Kidney capillary endothelial cell (primary cell): ENCODE measurements at regions not wholly inside any gene's neighbourhood (a gene's known extent, or its start where the extent isn't known, plus 50 kb on each side); places are given as distances from the start of the nearest gene placed in this dataset.
"Not testable (repeated sequence)": the region's sequence is repeated elsewhere in the genome, so short reads cannot be mapped to it uniquely, and the experiment has no call there.

Experiments used
- DNase-seq: peaks from one replicate; pipeline ENCODE4 v3.0.0-alpha.2; 2018; ENCODE audit warnings: low spot score

DNA sequence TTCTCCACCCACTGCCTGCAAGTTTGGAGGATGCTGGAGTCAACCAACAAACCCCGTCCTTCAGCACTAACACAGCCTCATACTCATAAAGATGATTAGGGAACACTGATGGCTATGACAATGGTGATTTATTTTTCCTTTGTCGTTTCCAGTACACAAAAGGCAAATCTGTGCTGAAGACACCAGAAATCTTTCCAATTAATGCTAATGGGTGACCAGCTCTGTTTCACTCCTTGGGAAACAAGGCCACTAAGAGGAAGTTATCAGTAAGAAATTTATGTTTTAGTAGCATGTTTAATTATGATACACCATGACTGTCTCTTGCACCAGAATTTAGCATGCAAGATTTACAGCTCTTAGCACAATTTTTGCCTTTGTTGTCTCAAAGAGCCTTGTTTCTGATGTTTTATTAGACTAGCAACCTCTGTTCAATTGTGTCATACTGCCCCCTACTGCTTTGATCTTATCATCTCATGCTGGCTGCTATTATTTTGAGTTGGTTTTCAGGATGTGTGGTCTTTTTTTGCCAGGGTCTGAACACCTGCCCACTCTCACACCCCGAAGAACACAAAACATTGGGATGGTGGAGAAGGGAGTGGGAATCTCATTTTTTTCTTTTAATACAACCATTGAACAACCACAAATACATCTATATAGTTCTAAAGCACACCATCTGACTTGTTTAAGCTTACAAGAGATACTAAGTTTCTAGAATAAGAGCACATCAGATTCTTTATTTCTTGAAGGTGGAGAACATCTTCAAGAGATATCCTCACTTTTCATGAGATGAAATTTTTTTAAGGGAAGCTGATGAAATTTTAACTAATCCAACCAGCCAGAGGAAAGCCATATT is 160.9 kb downstream of the SPTSSA start:
- DNase-seq: peak; percentile 62

- no peak for DNase-seq
These were observed 161.7 kb downstream of the SPTSSA start for GRCh38 chr14:34300330-34300729.

- DNase-seq: no peak
These were observed 162.7 kb downstream of the SPTSSA start for GRCh38 chr14:34299360-34299759.

DNA sequence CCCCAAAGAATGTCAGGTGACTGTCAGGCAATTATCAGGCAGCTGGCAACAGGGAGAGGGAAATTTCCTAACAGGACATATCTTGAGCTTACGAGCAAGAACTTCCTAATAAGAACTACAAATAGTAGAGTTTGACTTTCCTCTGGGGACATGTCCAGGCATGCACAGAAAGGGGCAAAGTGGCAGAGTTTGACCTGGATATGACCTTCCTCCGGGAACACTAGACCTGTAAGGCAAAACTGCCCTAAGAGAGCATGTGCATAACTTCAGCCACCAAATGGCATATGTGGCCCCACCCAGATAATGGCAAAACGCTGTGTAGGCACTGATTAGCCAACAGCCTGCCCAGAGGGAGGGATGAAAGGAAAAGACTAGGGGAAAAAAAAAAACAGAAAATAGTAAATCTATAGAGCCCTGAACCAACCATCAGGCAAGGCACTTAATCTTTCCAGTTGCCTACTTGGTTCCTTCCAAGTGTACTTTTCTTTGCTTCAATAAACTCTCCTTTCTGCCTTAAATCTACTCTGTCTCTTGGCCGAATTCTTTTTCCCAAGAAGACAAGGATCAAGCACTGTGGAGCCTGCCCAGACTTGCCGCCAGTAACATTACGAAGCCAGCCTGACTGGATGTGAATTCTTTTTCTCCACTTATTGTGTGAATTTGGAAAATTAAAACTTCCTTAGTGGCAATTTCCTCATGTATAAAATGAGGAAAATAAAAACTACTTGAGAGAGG is 164.1 kb downstream of the SPTSSA start:
- DNase-seq: no peak

GRCh38 chr14:34283590-34283989 is 178.4 kb downstream of the SPTSSA start:
- DNase-seq: no peak

DNA sequence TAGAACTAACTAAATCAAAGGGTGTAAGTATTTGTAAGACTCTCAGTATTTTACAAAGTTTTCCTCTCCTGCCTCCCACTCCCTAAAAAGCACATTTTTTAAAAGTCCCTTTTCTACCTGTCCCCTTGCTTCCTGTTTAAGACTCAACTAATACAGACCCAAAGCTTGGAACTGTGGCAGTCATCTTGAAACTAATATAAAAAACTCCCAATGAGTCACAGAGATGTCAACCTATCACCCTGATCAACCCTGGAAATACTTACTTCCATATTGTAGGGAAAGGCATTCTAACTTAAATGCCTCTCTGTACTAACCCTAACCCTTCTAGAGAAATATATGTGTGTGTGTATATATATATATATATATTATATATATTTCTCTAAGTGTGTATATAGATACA is 184.8 kb downstream of the SPTSSA start:
- no peak for DNase-seq

DNA sequence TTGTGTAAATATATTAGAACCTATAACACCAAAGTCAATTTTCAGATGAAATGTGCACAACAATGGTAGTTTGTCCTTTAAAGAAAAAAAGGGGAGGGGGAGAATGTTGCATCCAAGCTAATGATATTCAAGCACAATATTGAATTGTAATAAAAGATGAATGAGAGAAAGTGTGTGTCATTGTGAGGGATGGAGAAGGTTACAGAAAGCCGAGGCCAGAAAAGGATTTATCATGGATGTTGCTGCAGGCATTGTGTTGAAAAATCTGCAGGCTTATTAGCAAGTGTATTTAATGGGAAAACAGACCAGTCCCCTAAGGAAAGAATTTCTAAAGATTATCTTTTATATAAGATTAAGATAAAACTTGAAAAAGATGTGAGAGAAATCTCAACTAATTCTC is 186.5 kb downstream of the SPTSSA start:
- DNase-seq: no peak

DNA sequence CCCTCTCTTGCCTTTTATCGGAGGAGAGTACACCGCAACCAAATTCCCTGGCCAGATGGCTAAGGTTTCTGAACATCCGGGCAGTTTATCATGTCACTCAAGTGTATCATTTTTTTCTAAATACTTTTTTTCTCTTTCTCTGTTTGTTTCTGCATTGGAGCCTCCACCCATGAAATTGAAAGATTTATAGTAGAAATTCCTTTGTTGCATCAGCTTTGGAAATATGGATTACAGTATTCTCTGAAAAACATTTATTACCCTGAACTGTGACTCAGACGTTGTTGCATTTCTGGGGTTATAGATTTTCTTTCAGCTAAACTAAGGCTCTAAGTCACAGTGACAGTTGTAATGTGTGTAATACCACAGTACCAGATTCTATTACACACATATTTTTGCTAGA is 187.0 kb downstream of the SPTSSA start:
- no peak for DNase-seq

DNA sequence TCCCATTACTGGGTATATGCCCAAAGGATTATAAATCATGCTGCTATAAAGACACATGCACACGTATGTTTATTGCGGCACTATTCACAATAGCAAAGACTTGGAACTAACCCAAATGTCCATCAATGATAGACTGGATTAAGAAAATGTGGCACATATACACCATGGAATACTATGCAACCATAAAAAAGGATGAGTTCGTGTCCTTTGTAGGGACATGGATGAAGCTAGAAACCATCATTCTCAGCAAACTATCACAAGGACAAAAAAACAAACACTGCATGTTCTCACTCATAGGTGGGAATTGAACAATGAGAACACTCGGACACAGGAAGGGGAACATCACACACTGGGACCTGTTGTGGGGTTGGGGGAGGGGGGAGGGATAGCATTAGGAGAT is 188.3 kb downstream of the SPTSSA start:
- not testable (repeated sequence) for DNase-seq

GRCh38 chr14:34270361-34270760 is 191.7 kb downstream of the SPTSSA start:
- no peak for DNase-seq

- no peak for DNase-seq
These were observed 195.7 kb downstream of the SPTSSA start for GRCh38 chr14:34266344-34266743.

DNA sequence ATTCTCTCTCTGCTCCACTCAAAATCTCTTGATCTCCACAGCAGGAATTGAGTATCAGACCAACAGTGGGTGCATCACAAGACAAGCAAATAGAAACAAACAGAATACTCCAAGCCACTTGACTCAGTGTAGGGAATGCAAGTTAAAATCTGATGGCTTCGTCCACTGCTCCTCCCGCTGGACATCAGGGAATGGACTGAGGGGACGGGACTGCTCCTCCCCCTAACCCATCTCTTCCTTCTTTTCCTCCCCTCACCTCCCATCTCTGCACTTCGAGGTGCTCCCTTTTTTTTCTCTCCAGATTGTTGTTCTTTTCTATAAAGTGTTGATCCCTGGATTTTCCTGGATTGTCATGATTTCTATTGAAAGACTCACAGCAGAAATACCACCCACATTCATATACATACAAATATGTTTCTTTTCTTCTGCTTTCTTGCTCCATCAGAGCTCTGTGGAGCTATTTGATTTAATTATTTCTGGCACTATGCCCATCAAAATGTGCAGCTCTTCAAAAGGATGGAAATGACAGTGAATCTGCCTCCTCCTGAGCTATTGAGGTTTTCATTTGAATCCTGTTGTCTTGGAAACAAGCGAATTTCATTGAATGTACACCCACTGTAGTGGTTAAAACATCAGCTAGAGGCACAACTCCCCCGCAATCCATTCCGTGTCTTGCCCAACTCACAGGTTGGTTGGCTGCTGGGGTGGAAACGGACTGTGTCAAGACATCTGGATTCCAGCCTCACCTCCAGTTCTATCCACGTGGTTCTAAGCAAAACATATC is 199.7 kb downstream of the SPTSSA start:
- DNase-seq: no peak

DNA sequence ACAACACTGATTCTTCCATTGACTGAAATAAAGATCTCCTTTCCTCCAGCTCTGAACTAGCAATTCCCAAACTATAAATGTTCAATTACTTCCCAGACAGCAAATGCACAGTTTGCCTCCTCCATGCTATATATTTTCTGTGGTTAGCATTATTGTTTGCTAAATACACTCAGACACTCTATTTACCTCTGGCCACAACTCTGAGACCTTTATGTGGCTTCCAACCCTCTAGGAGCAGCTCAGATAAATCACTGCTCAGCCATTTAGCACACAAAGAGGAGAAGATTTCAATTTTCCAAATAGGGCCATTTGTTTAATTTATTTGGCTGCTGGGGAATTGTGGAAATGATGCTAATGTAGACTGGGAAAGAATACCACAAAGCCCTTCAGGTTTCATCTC is 202.0 kb downstream of the SPTSSA start:
- DNase-seq: no peak

- DNase-seq: no peak
These were observed 203.7 kb downstream of the SPTSSA start for GRCh38 chr14:34258318-34258717.

DNA sequence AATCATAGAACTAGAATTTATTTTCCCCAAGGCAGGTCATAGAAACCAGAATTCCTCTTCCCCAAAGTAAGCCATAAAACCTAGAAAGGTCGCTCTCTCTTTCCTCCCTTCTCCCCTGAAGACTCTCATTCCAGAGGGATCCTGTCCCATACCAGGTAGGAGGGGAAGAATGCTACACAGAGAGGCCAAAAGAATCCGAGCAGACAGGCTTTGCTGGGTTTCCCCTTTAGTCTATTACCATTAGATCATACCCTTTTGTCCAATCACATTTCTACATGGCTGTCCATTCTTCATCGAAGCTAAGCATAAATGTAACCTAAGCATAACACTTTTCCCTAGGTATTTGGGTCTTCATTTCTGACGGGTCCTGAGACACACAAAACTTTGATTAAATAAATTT is 204.5 kb downstream of the SPTSSA start:
- no peak for DNase-seq

DNA sequence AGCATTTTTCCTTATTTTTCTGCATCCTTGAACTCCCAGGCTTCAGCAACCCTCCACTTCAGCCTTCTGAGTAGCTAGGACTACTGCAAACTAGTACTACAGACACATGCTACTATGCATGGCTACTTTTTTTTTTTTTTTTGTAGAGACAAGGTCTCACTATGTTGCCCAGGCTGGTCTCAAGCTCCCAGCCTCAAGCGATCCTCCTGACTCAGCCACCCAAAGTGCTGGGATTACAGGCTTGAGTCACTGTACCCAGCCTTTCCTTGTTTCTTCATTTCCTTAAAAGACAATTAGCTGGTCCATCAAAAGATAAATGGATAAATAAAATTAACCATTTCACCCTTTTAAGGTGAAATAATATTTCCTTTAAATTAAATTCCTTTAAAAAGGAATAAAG is 205.8 kb downstream of the SPTSSA start:
- no peak for DNase-seq

DNA sequence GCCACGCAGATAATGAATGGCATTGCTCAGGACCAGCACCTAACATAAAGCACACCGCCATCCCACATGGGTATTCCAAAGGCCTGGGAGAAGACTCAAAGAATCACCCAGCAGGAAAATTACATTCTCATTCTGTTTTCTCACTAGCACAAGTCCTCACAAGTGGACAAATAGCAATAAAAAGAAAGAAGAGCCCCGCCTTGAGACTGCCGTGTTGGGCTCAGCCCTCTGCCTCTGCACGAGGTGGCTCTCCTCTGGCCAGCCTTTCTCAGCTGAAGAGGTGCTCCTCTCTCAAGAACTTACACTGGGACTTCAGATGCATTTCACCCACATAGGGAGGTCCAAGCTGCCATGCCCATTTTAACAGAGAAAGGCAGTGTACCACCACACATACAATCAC is 207.5 kb downstream of the SPTSSA start:
- no peak for DNase-seq

- DNase-seq: no peak
These were observed 208.0 kb downstream of the SPTSSA start for GRCh38 chr14:34254031-34254430.

DNA sequence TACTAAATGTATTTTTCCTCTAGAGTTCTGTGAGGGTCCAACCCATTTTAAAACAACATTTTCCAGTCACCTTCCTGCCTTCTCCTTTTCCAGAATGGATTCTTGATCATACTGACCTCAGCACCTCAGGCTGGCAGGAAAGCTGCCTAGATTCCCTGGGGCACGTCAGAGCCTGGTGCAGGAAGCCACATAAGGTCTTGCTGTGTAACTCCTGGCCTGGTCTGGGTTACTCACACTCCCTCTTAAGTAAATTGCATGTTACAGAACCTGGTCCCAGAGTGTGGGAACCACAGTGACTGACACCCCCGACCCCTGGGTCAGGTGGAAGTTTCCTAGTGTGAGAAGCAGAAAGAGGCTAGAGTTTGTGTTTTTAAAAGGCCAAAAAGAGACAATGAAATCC is 209.8 kb downstream of the SPTSSA start:
- DNase-seq: peak; percentile 79

DNA sequence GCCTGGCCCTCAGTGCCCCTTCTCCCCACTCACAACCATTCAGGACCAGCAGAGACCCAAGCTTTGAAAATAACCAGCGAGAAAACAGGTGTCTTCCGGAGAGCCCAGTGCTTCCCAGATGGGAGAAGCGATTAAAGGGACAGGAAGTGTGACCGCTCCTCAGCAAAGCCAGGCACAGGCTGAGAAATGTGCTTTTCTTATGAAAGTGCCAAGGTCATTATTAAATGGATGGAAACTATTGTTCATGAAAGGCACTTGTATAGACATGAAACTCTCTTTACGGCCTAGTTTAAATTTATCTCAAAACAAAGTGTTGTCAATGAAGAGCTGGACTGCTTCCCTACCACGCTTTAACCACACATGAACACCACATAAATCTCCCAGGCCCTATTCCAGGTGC is 210.4 kb downstream of the SPTSSA start:
- peak; percentile 64 for DNase-seq

DNA sequence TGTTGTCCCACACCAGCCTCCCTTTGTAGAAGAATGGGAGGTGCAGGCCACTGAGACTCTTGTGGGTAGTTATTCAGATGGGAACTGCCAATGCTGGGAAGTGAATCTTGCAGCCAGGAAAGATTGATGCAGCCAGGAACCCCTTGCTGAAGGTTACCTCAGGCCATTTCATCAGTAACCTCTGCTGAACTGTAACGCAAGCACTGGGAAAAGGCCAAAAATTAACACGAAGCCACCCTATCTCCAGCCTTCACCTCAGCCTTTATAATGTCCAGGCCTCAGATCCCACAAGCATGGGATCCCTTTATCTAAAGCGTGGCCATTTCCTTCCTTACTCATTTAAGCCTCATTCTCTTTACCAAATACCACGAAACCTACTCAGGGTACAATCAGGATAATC is 211.1 kb downstream of the SPTSSA start:
- no peak for DNase-seq

- no peak for DNase-seq
These were observed 214.4 kb downstream of the SPTSSA start for GRCh38 chr14:34247605-34248004.

DNA sequence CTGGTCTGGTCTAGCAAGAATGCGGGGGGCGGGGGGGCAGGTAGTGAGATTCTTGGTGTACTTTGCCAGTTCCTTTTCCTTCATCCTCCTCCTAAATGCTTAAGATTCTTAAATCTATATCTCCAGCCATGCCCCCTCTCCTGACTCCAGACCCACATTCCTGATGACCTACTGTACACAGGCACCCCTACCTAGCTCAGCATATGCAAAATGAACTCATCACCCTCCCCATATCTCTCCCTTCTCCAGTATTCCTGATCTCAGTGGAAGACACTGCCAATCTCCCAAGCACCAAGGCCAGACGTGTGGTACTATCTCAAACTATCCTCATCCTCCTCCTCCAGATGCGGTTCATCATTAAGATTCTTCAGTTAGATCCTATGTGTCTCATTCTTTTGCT is 215.8 kb downstream of the SPTSSA start:
- DNase-seq: no peak
